Fibroblast of lung (primary cell): ENCODE measurements at regions not wholly inside any gene's neighbourhood (a gene's known extent, or its start where the extent isn't known, plus 50 kb on each side); places are given as distances from the start of the nearest gene placed in this dataset.

Source experiments
- DNase-seq, 2 donors: peaks; one replicate each; pipeline versions ENCODE4 v3.0.0 to v3.0.0-alpha.2; 2010; ENCODE audit warnings: low read depth in 2 of 2
- H2AFZ ChIP-seq: 2 replicates; pipeline ENCODE4 v1.5.1; 2012; ENCODE audit warnings: low read length, control low read depth, inconsistent platforms
- H3K27ac ChIP-seq: 2 replicates; pipeline ENCODE4 v1.5.1; 2011; ENCODE audit warnings: low read length, control low read depth; ENCODE audit not compliant: insufficient read depth
- H3K27me3 ChIP-seq: 2 replicates; pipeline ENCODE4 v1.5.1; 2011; ENCODE audit warnings: mild to moderate bottlenecking, low read length; ENCODE audit not compliant: control insufficient read depth, insufficient read depth
- H3K36me3 ChIP-seq: 2 replicates; pipeline ENCODE4 v1.5.1; 2011; ENCODE audit warnings: low read length; ENCODE audit not compliant: control insufficient read depth, insufficient read depth
- H3K4me1 ChIP-seq: 2 replicates; pipeline ENCODE4 v1.5.1; 2011; ENCODE audit warnings: low read length; ENCODE audit not compliant: control insufficient read depth, insufficient read depth; ENCODE audit errors: extremely low read depth
- H3K4me2 ChIP-seq: 2 replicates; pipeline ENCODE4 v1.5.1; 2011; ENCODE audit warnings: low read length, control low read depth; ENCODE audit not compliant: insufficient read depth; ENCODE audit errors: extremely low read depth
- H3K4me3 ChIP-seq, 4 experiments: fragments of 200-600 bp in 1 of 4; sonication (generic) in 1 of 4; replicated peaks in 1 of 4; 2 replicates each; pipeline ENCODE4 v1.5.1; 2011 to 2016; ENCODE audit warnings: low read length in 4 of 4, low read depth in 3 of 4, mild to moderate bottlenecking in 3 of 4, control low read depth in 2 of 4, inconsistent platforms in 1 of 4, mixed read lengths in 1 of 4; ENCODE audit not compliant: insufficient read depth in 1 of 4; ENCODE audit errors: control extremely low read depth in 1 of 4
- H3K79me2 ChIP-seq: 2 replicates; pipeline ENCODE4 v1.5.1; 2012; ENCODE audit warnings: mild to moderate bottlenecking, low read length, inconsistent platforms; ENCODE audit not compliant: control insufficient read depth, insufficient read depth
- H3K9ac ChIP-seq: 2 replicates; pipeline ENCODE4 v1.5.1; 2011; ENCODE audit warnings: mild to moderate bottlenecking, low read length, control low read depth; ENCODE audit not compliant: insufficient read depth
- H3K9me3 ChIP-seq: 2 replicates; pipeline ENCODE4 v1.5.1; 2012; ENCODE audit warnings: low read depth, low read length; ENCODE audit not compliant: control insufficient read depth, insufficient read depth
- H4K20me1 ChIP-seq: 2 replicates; pipeline ENCODE4 v1.5.1; 2011; ENCODE audit warnings: low read length; ENCODE audit not compliant: control insufficient read depth, insufficient read depth; ENCODE audit errors: extremely low read depth
- EZH2 ChIP-seq: IDR thresholded peaks from 2 replicates; pipeline ENCODE4 v1.5.1; 2012; ENCODE audit warnings: low read length, control low read depth, mild to moderate bottlenecking; ENCODE audit errors: missing control alignments
- TF ChIP-seq, protein P1 (sequence below), 2 donors: IDR thresholded peaks in 1 of 2; conservative IDR thresholded peaks in 1 of 2; 1 replicate in 1 of 2; 2 replicates in 1 of 2; pipeline ENCODE4 v1.5.1; 2011 to 2012; ENCODE audit warnings: low read length in 2 of 2, control low read depth in 1 of 2, inconsistent platforms in 1 of 2, low read depth in 1 of 2, mild to moderate bottlenecking in 1 of 2

- H3K4me2 ChIP-seq: no peak overlapping the region
- DNase-seq: no peak
- no peak overlapping the region for H3K9ac ChIP-seq
- no peaks in the 10 kb centered on the region for H3K79me2 ChIP-seq
- H3K4me1 ChIP-seq: no peaks in the 10 kb centered on the region
- H3K36me3 ChIP-seq: no peaks in the 10 kb centered on the region
- no peaks in the 10 kb centered on the region for H4K20me1 ChIP-seq
- H3K27ac ChIP-seq: no peak overlapping the region
- no peaks in the 10 kb centered on the region for H3K27me3 ChIP-seq
- H2AFZ ChIP-seq: no peak overlapping the region
- no peak for TF ChIP-seq EZH2
- TF ChIP-seq, protein P1, sequence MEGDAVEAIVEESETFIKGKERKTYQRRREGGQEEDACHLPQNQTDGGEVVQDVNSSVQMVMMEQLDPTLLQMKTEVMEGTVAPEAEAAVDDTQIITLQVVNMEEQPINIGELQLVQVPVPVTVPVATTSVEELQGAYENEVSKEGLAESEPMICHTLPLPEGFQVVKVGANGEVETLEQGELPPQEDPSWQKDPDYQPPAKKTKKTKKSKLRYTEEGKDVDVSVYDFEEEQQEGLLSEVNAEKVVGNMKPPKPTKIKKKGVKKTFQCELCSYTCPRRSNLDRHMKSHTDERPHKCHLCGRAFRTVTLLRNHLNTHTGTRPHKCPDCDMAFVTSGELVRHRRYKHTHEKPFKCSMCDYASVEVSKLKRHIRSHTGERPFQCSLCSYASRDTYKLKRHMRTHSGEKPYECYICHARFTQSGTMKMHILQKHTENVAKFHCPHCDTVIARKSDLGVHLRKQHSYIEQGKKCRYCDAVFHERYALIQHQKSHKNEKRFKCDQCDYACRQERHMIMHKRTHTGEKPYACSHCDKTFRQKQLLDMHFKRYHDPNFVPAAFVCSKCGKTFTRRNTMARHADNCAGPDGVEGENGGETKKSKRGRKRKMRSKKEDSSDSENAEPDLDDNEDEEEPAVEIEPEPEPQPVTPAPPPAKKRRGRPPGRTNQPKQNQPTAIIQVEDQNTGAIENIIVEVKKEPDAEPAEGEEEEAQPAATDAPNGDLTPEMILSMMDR (conservative IDR thresholded peaks at IDR 0.05 in 1 of 2, IDR thresholded peaks at IDR 0.05 in 1 of 2; ENCODE audit: low read depth in 1 of 2, low read length in 2 of 2): no peak
- no peak overlapping the region for H3K4me3 ChIP-seq
- H3K9me3 ChIP-seq: no peaks in the 10 kb centered on the region
Measured at GRCh38 chr4:154961263-154961662, 180.2 kb downstream of the RBM46 start.

GRCh38 chr4:154973244-154974035 lies 192.4 kb downstream of the RBM46 start:
- H3K36me3 ChIP-seq: no peaks in the 10 kb centered on the region
- H3K4me3 ChIP-seq: no peak overlapping the region
- no peak overlapping the region for H3K27ac ChIP-seq
- H3K4me1 ChIP-seq: no peaks in the 10 kb centered on the region
- H2AFZ ChIP-seq: no peak overlapping the region
- no peaks in the 10 kb centered on the region for H3K9me3 ChIP-seq
- no peak overlapping the region for H3K4me2 ChIP-seq
- no peak for DNase-seq
- no peaks in the 10 kb centered on the region for H3K79me2 ChIP-seq
- H4K20me1 ChIP-seq: no peaks in the 10 kb centered on the region
- H3K27me3 ChIP-seq: no peaks in the 10 kb centered on the region
- TF ChIP-seq, protein P1 (conservative IDR thresholded peaks at IDR 0.05 in 1 of 2, IDR thresholded peaks at IDR 0.05 in 1 of 2; ENCODE audit: low read depth in 1 of 2, low read length in 2 of 2): no peak
- TF ChIP-seq EZH2: no peak
- no peak overlapping the region for H3K9ac ChIP-seq

DNA sequence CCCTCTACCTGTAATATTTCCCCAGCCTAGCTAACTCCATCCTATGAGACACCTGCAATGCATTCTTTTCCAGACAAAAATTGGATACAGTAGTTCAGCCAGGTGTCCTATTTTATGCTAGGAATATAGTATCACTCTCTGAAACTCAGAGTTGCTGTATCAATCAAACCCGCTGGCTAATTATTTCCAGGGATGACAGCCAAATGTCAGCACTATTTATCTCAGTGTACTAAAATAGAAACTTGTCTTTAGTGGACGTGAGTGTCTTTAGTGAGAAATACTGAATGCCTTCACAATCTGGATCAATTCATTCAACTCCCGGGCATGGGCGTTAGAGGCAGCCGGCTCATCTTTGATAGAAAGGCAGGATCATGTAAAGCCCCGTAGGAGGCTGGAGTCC lies 196.2 kb downstream of the RBM46 start:
- Histone ChIP-seq H3K9me3 (no peaks in the 10 kb centered on the region), H4K20me1 (no peaks in the 10 kb centered on the region), H2AFZ (no peak overlapping the region), H3K27ac (no peak overlapping the region), H3K4me2 (no peak overlapping the region), H3K79me2 (no peaks in the 10 kb centered on the region), H3K27me3 (no peaks in the 10 kb centered on the region), H3K4me1 (no peaks in the 10 kb centered on the region), H3K9ac (no peak overlapping the region), H3K36me3 (no peaks in the 10 kb centered on the region), H3K4me3 (no peak overlapping the region)
- no peak for TF ChIP-seq EZH2
- no peak for DNase-seq
